ENCODE measurements at regions not wholly inside any gene's neighbourhood (a gene's known extent, or its start where the extent isn't known, plus 50 kb on each side); places are given as distances from the start of the nearest gene placed in this dataset.

DNA sequence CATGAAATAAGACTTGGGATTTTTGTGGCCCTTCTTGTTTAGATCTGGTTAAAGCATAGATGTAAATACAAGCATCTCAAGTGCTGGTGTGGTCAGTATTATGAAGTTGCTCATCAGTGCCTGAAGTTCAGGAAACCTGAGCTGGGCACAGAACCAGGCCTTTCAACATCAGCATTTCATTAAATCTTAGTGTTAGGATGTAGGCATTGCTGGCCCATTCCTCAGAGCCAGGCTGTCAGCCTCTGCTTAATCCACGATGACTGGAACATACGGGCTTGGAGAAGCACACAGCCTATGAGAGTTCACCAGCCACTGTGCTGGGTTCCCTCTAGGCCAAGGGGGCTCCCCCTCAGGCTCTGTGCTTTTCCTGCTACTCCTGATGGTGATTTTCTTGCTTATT lies 270.2 kb downstream of the EN1 start:
- CTCF ChIA-PET (ENCODE audit: low intra/inter-chr PET ratio), result no interaction called here
- no peak for TF ChIP-seq RCOR1 (IDR thresholded peaks at IDR 0.05; ENCODE audit: borderline replicate concordance in 1 of 2, low read depth in 2 of 2, low read length in 2 of 2)
- TF ChIP-seq, protein P1, sequence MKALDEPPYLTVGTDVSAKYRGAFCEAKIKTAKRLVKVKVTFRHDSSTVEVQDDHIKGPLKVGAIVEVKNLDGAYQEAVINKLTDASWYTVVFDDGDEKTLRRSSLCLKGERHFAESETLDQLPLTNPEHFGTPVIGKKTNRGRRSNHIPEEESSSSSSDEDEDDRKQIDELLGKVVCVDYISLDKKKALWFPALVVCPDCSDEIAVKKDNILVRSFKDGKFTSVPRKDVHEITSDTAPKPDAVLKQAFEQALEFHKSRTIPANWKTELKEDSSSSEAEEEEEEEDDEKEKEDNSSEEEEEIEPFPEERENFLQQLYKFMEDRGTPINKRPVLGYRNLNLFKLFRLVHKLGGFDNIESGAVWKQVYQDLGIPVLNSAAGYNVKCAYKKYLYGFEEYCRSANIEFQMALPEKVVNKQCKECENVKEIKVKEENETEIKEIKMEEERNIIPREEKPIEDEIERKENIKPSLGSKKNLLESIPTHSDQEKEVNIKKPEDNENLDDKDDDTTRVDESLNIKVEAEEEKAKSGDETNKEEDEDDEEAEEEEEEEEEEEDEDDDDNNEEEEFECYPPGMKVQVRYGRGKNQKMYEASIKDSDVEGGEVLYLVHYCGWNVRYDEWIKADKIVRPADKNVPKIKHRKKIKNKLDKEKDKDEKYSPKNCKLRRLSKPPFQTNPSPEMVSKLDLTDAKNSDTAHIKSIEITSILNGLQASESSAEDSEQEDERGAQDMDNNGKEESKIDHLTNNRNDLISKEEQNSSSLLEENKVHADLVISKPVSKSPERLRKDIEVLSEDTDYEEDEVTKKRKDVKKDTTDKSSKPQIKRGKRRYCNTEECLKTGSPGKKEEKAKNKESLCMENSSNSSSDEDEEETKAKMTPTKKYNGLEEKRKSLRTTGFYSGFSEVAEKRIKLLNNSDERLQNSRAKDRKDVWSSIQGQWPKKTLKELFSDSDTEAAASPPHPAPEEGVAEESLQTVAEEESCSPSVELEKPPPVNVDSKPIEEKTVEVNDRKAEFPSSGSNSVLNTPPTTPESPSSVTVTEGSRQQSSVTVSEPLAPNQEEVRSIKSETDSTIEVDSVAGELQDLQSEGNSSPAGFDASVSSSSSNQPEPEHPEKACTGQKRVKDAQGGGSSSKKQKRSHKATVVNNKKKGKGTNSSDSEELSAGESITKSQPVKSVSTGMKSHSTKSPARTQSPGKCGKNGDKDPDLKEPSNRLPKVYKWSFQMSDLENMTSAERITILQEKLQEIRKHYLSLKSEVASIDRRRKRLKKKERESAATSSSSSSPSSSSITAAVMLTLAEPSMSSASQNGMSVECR (CRISPR knock-in tag; IDR thresholded peaks at IDR 0.05), result no peak
- TF ChIP-seq, protein P2, sequence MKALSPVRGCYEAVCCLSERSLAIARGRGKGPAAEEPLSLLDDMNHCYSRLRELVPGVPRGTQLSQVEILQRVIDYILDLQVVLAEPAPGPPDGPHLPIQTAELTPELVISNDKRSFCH (CRISPR knock-in tag; IDR thresholded peaks at IDR 0.05), result no peak
- TF ChIP-seq, protein P2 (tag; IDR thresholded peaks at IDR 0.05), result no peak
- TF ChIP-seq CHD4 (IDR thresholded peaks at IDR 0.05; ENCODE audit: insufficient read depth, insufficient replicate concordance, low read depth, low read length, poor library complexity, severe bottlenecking), result no peak
- no peak for TF ChIP-seq TCF7 (IDR thresholded peaks at IDR 0.05; ENCODE audit: borderline replicate concordance)
- TF ChIP-seq, protein P3, sequence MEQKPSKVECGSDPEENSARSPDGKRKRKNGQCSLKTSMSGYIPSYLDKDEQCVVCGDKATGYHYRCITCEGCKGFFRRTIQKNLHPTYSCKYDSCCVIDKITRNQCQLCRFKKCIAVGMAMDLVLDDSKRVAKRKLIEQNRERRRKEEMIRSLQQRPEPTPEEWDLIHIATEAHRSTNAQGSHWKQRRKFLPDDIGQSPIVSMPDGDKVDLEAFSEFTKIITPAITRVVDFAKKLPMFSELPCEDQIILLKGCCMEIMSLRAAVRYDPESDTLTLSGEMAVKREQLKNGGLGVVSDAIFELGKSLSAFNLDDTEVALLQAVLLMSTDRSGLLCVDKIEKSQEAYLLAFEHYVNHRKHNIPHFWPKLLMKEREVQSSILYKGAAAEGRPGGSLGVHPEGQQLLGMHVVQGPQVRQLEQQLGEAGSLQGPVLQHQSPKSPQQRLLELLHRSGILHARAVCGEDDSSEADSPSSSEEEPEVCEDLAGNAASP (IDR thresholded peaks at IDR 0.05), result no peak
- TF ChIP-seq HMG20A (CRISPR knock-in tag; conservative IDR thresholded peaks at IDR 0.05), result no peak
- TF ChIP-seq ZKSCAN8 (CRISPR knock-in tag; IDR thresholded peaks at IDR 0.05), result no peak
- TF ChIP-seq MAFK (IDR thresholded peaks at IDR 0.05; ENCODE audit: low read length), result no peak
- TF ChIP-seq, protein P4, sequence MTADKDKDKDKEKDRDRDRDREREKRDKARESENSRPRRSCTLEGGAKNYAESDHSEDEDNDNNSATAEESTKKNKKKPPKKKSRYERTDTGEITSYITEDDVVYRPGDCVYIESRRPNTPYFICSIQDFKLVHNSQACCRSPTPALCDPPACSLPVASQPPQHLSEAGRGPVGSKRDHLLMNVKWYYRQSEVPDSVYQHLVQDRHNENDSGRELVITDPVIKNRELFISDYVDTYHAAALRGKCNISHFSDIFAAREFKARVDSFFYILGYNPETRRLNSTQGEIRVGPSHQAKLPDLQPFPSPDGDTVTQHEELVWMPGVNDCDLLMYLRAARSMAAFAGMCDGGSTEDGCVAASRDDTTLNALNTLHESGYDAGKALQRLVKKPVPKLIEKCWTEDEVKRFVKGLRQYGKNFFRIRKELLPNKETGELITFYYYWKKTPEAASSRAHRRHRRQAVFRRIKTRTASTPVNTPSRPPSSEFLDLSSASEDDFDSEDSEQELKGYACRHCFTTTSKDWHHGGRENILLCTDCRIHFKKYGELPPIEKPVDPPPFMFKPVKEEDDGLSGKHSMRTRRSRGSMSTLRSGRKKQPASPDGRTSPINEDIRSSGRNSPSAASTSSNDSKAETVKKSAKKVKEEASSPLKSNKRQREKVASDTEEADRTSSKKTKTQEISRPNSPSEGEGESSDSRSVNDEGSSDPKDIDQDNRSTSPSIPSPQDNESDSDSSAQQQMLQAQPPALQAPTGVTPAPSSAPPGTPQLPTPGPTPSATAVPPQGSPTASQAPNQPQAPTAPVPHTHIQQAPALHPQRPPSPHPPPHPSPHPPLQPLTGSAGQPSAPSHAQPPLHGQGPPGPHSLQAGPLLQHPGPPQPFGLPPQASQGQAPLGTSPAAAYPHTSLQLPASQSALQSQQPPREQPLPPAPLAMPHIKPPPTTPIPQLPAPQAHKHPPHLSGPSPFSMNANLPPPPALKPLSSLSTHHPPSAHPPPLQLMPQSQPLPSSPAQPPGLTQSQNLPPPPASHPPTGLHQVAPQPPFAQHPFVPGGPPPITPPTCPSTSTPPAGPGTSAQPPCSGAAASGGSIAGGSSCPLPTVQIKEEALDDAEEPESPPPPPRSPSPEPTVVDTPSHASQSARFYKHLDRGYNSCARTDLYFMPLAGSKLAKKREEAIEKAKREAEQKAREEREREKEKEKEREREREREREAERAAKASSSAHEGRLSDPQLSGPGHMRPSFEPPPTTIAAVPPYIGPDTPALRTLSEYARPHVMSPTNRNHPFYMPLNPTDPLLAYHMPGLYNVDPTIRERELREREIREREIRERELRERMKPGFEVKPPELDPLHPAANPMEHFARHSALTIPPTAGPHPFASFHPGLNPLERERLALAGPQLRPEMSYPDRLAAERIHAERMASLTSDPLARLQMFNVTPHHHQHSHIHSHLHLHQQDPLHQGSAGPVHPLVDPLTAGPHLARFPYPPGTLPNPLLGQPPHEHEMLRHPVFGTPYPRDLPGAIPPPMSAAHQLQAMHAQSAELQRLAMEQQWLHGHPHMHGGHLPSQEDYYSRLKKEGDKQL (CRISPR knock-in tag; IDR thresholded peaks at IDR 0.05; ENCODE audit: borderline replicate concordance), result no peak

More for the DNA sequence above, 270.2 kb downstream of the EN1 start:
- Histone ChIP-seq H3K9ac (ENCODE audit: insufficient read depth in 1 of 2, low read depth in 2 of 2, low read length in 2 of 2) (no peak overlapping the region), H2AFZ (ENCODE audit: low read depth, low read length) (no peak overlapping the region), H3K36me3 (ENCODE audit: control insufficient read depth, insufficient read depth, low read length) (no peaks in the 10 kb centered on the region), H3K9me1 (ENCODE audit: control insufficient read depth, insufficient read depth, low read length) (no peaks in the 10 kb centered on the region), H3K79me2 (ENCODE audit: control insufficient read depth, insufficient read depth, low read length) (no peaks in the 10 kb centered on the region), H4K20me1 (replicated peaks; ENCODE audit: control insufficient read depth, insufficient read depth, low read length) (no peaks in the 10 kb centered on the region), H3K27ac (ENCODE audit: extremely low read depth, low read depth, low read length) (no peak overlapping the region), H3K27me3 (ENCODE audit: control insufficient read depth in 2 of 2, insufficient read depth in 2 of 2, low read length in 2 of 2) (peaks cover 0 to 16% of the 10 kb centered on the region in 2 experiments; a peak in 3 of 5 replicates), H3K4me1 (replicated peaks in 1 of 2; ENCODE audit: control insufficient read depth in 2 of 2, insufficient read depth in 2 of 2, low read length in 2 of 2) (no peaks in the 10 kb centered on the region), H3K9me3 (replicated peaks; ENCODE audit: control insufficient read depth, insufficient read depth, low read depth, low read length) (no peaks in the 10 kb centered on the region), H3K4me3 (no peak overlapping the region), H3K4me2 (ENCODE audit: insufficient read depth, low read length) (no peak overlapping the region)
- WGBS (ENCODE audit: insufficient coverage, low coverage, missing lambda C conversion rate), result 0% methylated on average over 2 of the region's 2 CpGs
- ATAC-seq (no peak), FAIRE-seq (no peak), DNase-seq (ENCODE audit: extremely low read depth in 1 of 4, low spot score in 3 of 4) (no peak)
- in situ Hi-C loops (cut with MboI), result no loop called here
- BruUV-seq (replicated peaks), result no TSS peak
- intact Hi-C loops (cut with micrococcal nuclease), result no loop called here
- POLR2A ChIA-PET, result no interaction called here

Measured in K562 (cell line).